Muscle of back (tissue), 3 donors: ENCODE measurements at regions not wholly inside any gene's neighbourhood (a gene's known extent, or its start where the extent isn't known, plus 50 kb on each side); places are given as distances from the start of the nearest gene placed in this dataset.

ENCODE experiments used
- DNase-seq, 3 donors: peaks; one replicate each; pipeline versions ENCODE4 v3.0.0 to v3.0.0-alpha.2; 2013

- DNase-seq, result no peak
Measured at GRCh38 chr4:33134366-33134765, 2414.2 kb downstream of the PCDH7 start.

GRCh38 chr4:33149658-33150524, 2429.7 kb downstream of the PCDH7 start:
- DNase-seq, result no peak

- peak in 1 of 3 donors; percentile 22 for DNase-seq
Measured at GRCh38 chr4:33150525-33150910, 2430.3 kb downstream of the PCDH7 start.

GRCh38 chr4:33160126-33160525, 2440.0 kb downstream of the PCDH7 start:
- DNase-seq, result peak in 1 of 3 donors; percentile 6

GRCh38 chr4:33161202-33161601, 2441.0 kb downstream of the PCDH7 start:
- no peak for DNase-seq

GRCh38 chr4:33162122-33162521, 2442.0 kb downstream of the PCDH7 start:
- DNase-seq, result no peak

GRCh38 chr4:33171873-33172525, 2451.8 kb downstream of the PCDH7 start:
- no peak for DNase-seq

GRCh38 chr4:33176566-33176965, 2456.4 kb downstream of the PCDH7 start:
- no peak for DNase-seq

GRCh38 chr4:33184657-33185290, 2464.6 kb downstream of the PCDH7 start:
- DNase-seq, result no peak

- DNase-seq, result no peak
Measured at GRCh38 chr4:33187035-33187434, 2466.9 kb downstream of the PCDH7 start.

GRCh38 chr4:33188733-33189132, 2468.6 kb downstream of the PCDH7 start:
- DNase-seq, result no peak

- DNase-seq, result no peak
Measured at GRCh38 chr4:33189169-33189568, 2469.0 kb downstream of the PCDH7 start.

- DNase-seq, result no peak
Measured at GRCh38 chr4:33193109-33193508, 2472.9 kb downstream of the PCDH7 start.

GRCh38 chr4:33200377-33200776, 2480.2 kb downstream of the PCDH7 start:
- no peak for DNase-seq

- DNase-seq, result peak in 1 of 3 donors; percentile 3
Measured at GRCh38 chr4:33218238-33218637, 2498.1 kb downstream of the PCDH7 start.

- DNase-seq, result no peak
Measured at GRCh38 chr4:33226133-33226532, 2506.0 kb downstream of the PCDH7 start.

GRCh38 chr4:33226783-33227182, 2506.6 kb downstream of the PCDH7 start:
- DNase-seq, result no peak

- DNase-seq, result no peak
Measured at GRCh38 chr4:33255094-33255493, 2534.9 kb downstream of the PCDH7 start.

- no peak for DNase-seq
Measured at GRCh38 chr4:33255507-33255906, 2535.3 kb downstream of the PCDH7 start.

- peak in 1 of 3 donors; percentile 9 for DNase-seq
Measured at GRCh38 chr4:33262824-33263223, 2542.7 kb downstream of the PCDH7 start.

GRCh38 chr4:33268776-33269175, 2548.6 kb downstream of the PCDH7 start:
- DNase-seq, result no peak

GRCh38 chr4:33270403-33270802, 2550.2 kb downstream of the PCDH7 start:
- DNase-seq, result no peak

- DNase-seq, result no peak
Measured at GRCh38 chr4:33272722-33273121, 2552.6 kb downstream of the PCDH7 start.
